Retina (tissue), 1 donor: ENCODE measurements at regions not wholly inside any gene's neighbourhood (a gene's known extent, or its start where the extent isn't known, plus 50 kb on each side); places are given as distances from the start of the nearest gene placed in this dataset.

Source experiments
- DNase-seq: peaks from one replicate; pipeline ENCODE4 v3.0.0-alpha.2; 2016

GRCh38 chr15:69939513-69940440 is 157.9 kb downstream of the TLE3 start:
- DNase-seq = no peak

- DNase-seq = no peak
Measured at GRCh38 chr15:69940441-69941300, 157.0 kb downstream of the TLE3 start.

GRCh38 chr15:69941301-69941605 is 156.5 kb downstream of the TLE3 start:
- DNase-seq = no peak

- peak; percentile 52 for DNase-seq
Measured at GRCh38 chr15:69941706-69942495, 155.8 kb downstream of the TLE3 start.

- DNase-seq = no peak
Measured at GRCh38 chr15:69943637-69944036, 154.1 kb downstream of the TLE3 start.

GRCh38 chr15:69945729-69946128 is 152.0 kb downstream of the TLE3 start:
- DNase-seq = no peak

GRCh38 chr15:69946870-69947269 is 150.8 kb downstream of the TLE3 start:
- DNase-seq = no peak

- DNase-seq = no peak
Measured at GRCh38 chr15:69947394-69947793, 150.3 kb downstream of the TLE3 start.

- DNase-seq = no peak
Measured at GRCh38 chr15:69949485-69949884, 148.2 kb downstream of the TLE3 start.

- DNase-seq = no peak
Measured at GRCh38 chr15:69951256-69951897, 146.3 kb downstream of the TLE3 start.

GRCh38 chr15:69951898-69952555 is 145.7 kb downstream of the TLE3 start:
- no peak for DNase-seq

GRCh38 chr15:69953051-69953450 is 144.7 kb downstream of the TLE3 start:
- DNase-seq = peak; percentile 71

GRCh38 chr15:69953816-69954215 is 143.9 kb downstream of the TLE3 start:
- DNase-seq = no peak

- DNase-seq = peak; percentile 69
Measured at GRCh38 chr15:69954666-69955065, 143.1 kb downstream of the TLE3 start.

- no peak for DNase-seq
Measured at GRCh38 chr15:69955240-69955894, 142.3 kb downstream of the TLE3 start.

GRCh38 chr15:69956417-69956816 is 141.3 kb downstream of the TLE3 start:
- DNase-seq = no peak

GRCh38 chr15:69957175-69957574 is 140.5 kb downstream of the TLE3 start:
- no peak for DNase-seq

GRCh38 chr15:69958496-69959084 is 139.1 kb downstream of the TLE3 start:
- DNase-seq = no peak

- no peak for DNase-seq
Measured at GRCh38 chr15:69962561-69962960, 135.2 kb downstream of the TLE3 start.

- DNase-seq = no peak
Measured at GRCh38 chr15:69963385-69963784, 134.3 kb downstream of the TLE3 start.

GRCh38 chr15:69971771-69972170 is 125.9 kb downstream of the TLE3 start:
- no peak for DNase-seq
